Esophagus (tissue), 2 donors: ENCODE measurements at regions not wholly inside any gene's neighbourhood (a gene's known extent, or its start where the extent isn't known, plus 50 kb on each side); places are given as distances from the start of the nearest gene placed in this dataset.

ENCODE experiments used
- H3K27ac ChIP-seq, 2 donors: one replicate each; pipeline ENCODE4 v1.5.1; 2013; ENCODE audit warnings: low read depth in 2 of 2, mild to moderate bottlenecking in 2 of 2, inconsistent platforms in 1 of 2, low read length in 1 of 2, moderate library complexity in 1 of 2
- H3K27me3 ChIP-seq, 2 donors: one replicate each; pipeline ENCODE4 v1.6.1; 2013; ENCODE audit warnings: low read length in 2 of 2, control low read depth in 1 of 2, mild to moderate bottlenecking in 1 of 2; ENCODE audit not compliant: insufficient read depth in 2 of 2, control insufficient read depth in 1 of 2
- H3K36me3 ChIP-seq, 2 donors: one replicate each; pipeline ENCODE4 v1.6.1; 2013; ENCODE audit warnings: low read length in 1 of 2; ENCODE audit not compliant: control insufficient read depth in 2 of 2, insufficient read depth in 2 of 2
- H3K4me1 ChIP-seq, 2 donors: one replicate each; pipeline ENCODE4 v1.6.1; 2013; ENCODE audit warnings: low read length in 1 of 2; ENCODE audit not compliant: control insufficient read depth in 2 of 2, insufficient read depth in 2 of 2
- H3K4me3 ChIP-seq, 2 donors: one replicate each; pipeline ENCODE4 v1.5.1; 2013; ENCODE audit warnings: low read length in 2 of 2, mild to moderate bottlenecking in 2 of 2, low read depth in 1 of 2, moderate library complexity in 1 of 2
- H3K9me3 ChIP-seq, 2 donors: one replicate each; pipeline ENCODE4 v1.6.1; 2013; ENCODE audit warnings: mild to moderate bottlenecking in 2 of 2, low read depth in 1 of 2, low read length in 1 of 2, moderate library complexity in 1 of 2; ENCODE audit not compliant: control insufficient read depth in 2 of 2, insufficient read depth in 1 of 2
- WGBS, 2 donors: extraction: QIAGEN DNeasy Blood & Tissue Kit; methylation state at CpG; one replicate each; pipeline ENCODE4 v1.1.7; 2013; 5-methylcytosine and 5-hydroxymethylcytosine counted together
- donor health status: healthy with polysubstance abuse.
- donor health status: Bipolar disorder and iron deficiency.

DNA sequence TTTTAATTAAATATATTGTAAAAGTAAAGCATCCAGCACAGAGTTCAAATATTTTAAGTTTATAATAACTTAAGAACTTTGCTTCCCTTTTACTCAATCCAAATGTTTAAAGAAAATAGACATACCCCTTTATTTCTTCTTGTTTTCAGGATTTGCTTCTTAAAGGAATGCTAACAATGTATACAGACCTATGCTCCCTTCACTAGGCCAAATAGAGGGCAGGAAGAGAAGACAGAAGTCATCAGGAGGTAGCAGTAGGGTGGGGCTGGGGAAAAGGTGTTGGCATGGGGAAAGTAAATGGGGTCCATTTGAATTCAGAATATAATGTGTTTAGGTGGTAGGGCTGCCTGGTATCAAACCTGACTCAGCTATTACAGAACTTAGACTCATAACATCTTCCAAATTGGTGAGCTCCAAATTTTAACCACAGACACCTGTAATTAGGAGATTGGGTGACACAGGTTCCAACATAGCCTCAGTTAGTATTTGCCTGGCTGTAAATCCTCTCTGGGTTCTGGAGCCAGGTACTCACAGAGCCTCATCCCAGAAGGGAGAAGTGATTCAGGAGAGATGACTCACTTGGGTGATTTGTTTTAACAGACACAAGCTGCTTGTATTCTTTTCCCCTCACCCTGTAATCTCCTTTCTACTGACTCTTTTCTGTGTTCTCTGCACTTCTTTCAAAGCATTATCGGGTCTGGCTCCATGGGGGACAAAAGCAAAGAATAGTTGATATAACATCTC lies 60.1 kb upstream of the DUSP10 start:
- Histone ChIP-seq H3K27ac (peak overlapping the region in 1 of 2 donors; percentile 13), H3K27me3 (no peaks in the 10 kb centered on the region), H3K4me1 (no peaks in the 10 kb centered on the region), H3K36me3 (no peaks in the 10 kb centered on the region), H3K4me3 (no peak overlapping the region), H3K9me3 (no peaks in the 10 kb centered on the region)
- WGBS, 2 donors, result 44 to 47% methylated on average over 1 of the region's 1 CpG

GRCh38 chr1:221801251-221801661 lies 59.4 kb upstream of the DUSP10 start:
- 88 to 92% methylated on average over 3 of the region's 3 CpGs for WGBS, 2 donors
- H3K4me1 ChIP-seq, result no peaks in the 10 kb centered on the region
- no peaks in the 10 kb centered on the region for H3K27me3 ChIP-seq
- no peaks in the 10 kb centered on the region for H3K9me3 ChIP-seq
- H3K36me3 ChIP-seq, result no peaks in the 10 kb centered on the region
- H3K27ac ChIP-seq, result no peak overlapping the region
- H3K4me3 ChIP-seq, result no peak overlapping the region

DNA sequence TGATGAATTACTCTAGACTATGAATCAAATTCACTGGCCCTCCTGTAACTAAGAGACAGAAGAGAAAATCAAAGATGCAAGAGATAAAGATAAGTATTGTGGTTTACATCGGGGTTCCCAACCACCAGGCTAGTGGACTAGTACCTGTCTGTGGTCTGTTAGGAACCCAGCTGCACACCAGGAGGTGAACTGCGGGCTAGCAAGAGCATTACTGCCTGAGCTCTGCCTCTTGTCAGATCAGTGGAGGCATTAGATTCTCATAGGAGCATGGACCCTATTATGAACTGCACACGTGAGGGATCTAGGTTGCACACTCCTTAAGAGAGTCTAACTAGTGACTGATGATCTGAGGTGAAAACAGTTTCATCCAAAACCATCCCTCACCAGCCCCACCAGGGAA lies 58.9 kb upstream of the DUSP10 start:
- 49 to 78% methylated on average over 3 of the region's 3 CpGs for WGBS, 2 donors

DNA sequence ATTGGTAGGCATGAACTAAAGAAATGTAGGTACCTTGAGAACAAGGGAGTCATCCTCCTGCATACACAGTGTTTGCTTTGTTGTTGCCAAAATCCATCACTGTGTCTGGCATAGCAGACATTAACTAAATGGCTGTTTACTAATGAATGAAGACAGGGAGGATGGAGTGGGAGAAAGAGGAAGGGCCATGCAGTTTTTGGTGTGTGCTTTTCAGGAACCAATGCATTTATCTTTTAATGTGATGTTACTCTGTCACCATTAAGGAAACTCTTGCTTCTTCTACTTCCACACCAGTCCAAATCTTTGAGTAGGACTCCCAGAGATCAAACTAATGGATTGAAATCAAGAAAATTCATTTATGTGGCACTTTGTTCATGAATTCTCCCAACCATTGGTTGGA lies 55.6 kb upstream of the DUSP10 start:
- H3K9me3 ChIP-seq, result no peaks in the 10 kb centered on the region
- H3K4me1 ChIP-seq, result no peaks in the 10 kb centered on the region
- no peak overlapping the region for H3K4me3 ChIP-seq
- H3K36me3 ChIP-seq, result no peaks in the 10 kb centered on the region
- no peaks in the 10 kb centered on the region for H3K27me3 ChIP-seq
- no peak overlapping the region for H3K27ac ChIP-seq

More for the DNA sequence above, 58.9 kb upstream of the DUSP10 start:
- Histone ChIP-seq H3K27ac (no peak overlapping the region), H3K27me3 (no peaks in the 10 kb centered on the region), H3K4me3 (no peak overlapping the region), H3K36me3 (no peaks in the 10 kb centered on the region), H3K4me1 (no peaks in the 10 kb centered on the region), H3K9me3 (no peaks in the 10 kb centered on the region)

GRCh38 chr1:221796700-221797099 lies 54.8 kb upstream of the DUSP10 start:
- Histone ChIP-seq H3K36me3 (no peaks in the 10 kb centered on the region), H3K4me3 (no peak overlapping the region), H3K4me1 (no peaks in the 10 kb centered on the region), H3K27me3 (no peaks in the 10 kb centered on the region), H3K27ac (no peak overlapping the region), H3K9me3 (no peaks in the 10 kb centered on the region)
- WGBS, 2 donors, result 88 to 89% methylated on average over 2 of the region's 2 CpGs

GRCh38 chr1:221795380-221795779 lies 53.5 kb upstream of the DUSP10 start:
- WGBS, 2 donors, result 80 to 89% methylated on average over 3 of the region's 3 CpGs
- Histone ChIP-seq H3K9me3 (no peaks in the 10 kb centered on the region), H3K4me3 (no peak overlapping the region), H3K27me3 (no peaks in the 10 kb centered on the region), H3K4me1 (no peaks in the 10 kb centered on the region), H3K27ac (no peak overlapping the region), H3K36me3 (no peaks in the 10 kb centered on the region)

DNA sequence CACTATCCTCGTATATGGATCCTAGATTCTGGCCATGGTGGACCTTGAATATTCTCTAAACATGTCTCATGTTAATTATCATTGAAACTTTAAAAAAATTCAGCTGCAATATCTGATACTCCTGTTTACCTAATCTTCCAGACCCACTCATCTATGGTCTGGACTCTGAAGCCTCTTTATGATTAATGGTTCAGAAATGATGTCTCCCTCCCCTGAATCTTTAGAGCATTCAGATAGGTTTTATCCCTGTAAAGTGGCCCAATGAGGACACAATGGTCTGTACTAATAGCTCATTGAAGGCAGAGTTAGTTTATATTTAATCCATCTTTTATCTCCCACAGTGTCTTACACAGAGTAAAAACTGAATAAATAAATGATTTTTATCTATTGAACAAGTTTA lies 53.0 kb upstream of the DUSP10 start:
- no peak overlapping the region for H3K27ac ChIP-seq
- no peaks in the 10 kb centered on the region for H3K36me3 ChIP-seq
- H3K4me3 ChIP-seq, result no peak overlapping the region
- no peaks in the 10 kb centered on the region for H3K4me1 ChIP-seq
- no peaks in the 10 kb centered on the region for H3K27me3 ChIP-seq
- no peaks in the 10 kb centered on the region for H3K9me3 ChIP-seq
- WGBS, 2 donors, result 85 to 86% methylated on average over 1 of the region's 1 CpG

GRCh38 chr1:221794079-221794670 lies 52.3 kb upstream of the DUSP10 start:
- Histone ChIP-seq H3K36me3 (no peaks in the 10 kb centered on the region), H3K9me3 (no peaks in the 10 kb centered on the region), H3K27me3 (no peaks in the 10 kb centered on the region), H3K27ac (no peak overlapping the region), H3K4me3 (no peak overlapping the region), H3K4me1 (no peaks in the 10 kb centered on the region)
- 35 to 36% methylated on average over 2 of the region's 2 CpGs for WGBS, 2 donors

- Histone ChIP-seq H3K27me3 (no peaks in the 10 kb centered on the region), H3K4me3 (no peak overlapping the region), H3K4me1 (no peaks in the 10 kb centered on the region), H3K36me3 (no peaks in the 10 kb centered on the region), H3K27ac (no peak overlapping the region), H3K9me3 (no peaks in the 10 kb centered on the region)
- 70 to 73% methylated on average over 3 of the region's 3 CpGs for WGBS, 2 donors
Measured at GRCh38 chr1:221793439-221794078, 51.7 kb upstream of the DUSP10 start.

- WGBS, 2 donors, result 85 to 88% methylated on average over 2 of the region's 2 CpGs
- H3K27me3 ChIP-seq, result no peaks in the 10 kb centered on the region
- H3K27ac ChIP-seq, result no peak overlapping the region
- no peaks in the 10 kb centered on the region for H3K9me3 ChIP-seq
- H3K36me3 ChIP-seq, result no peaks in the 10 kb centered on the region
- H3K4me3 ChIP-seq, result no peak overlapping the region
- H3K4me1 ChIP-seq, result no peaks in the 10 kb centered on the region
Measured at GRCh38 chr1:221791846-221792245, 50.0 kb upstream of the DUSP10 start.
